HG03139 (cell line): ENCODE measurements at regions not wholly inside any gene's neighbourhood (a gene's known extent, or its start where the extent isn't known, plus 50 kb on each side); places are given as distances from the start of the nearest gene placed in this dataset.

Experiments
- ATAC-seq: cut with Tn5 transposase; IDR thresholded peaks from one replicate; pipeline ENCODE4 v1.9.1; 2021; ENCODE audit not compliant: unreplicated experiment

- ATAC-seq, result no peak
Measured at GRCh38 chr6:139654888-139655782, 280.7 kb upstream of the CITED2 start.

- ATAC-seq, result no peak
Measured at GRCh38 chr6:139654309-139654708, 279.9 kb upstream of the CITED2 start.

GRCh38 chr6:139653111-139653510 is 278.7 kb upstream of the CITED2 start:
- no peak for ATAC-seq

GRCh38 chr6:139650941-139651340 is 276.5 kb upstream of the CITED2 start:
- no peak for ATAC-seq

GRCh38 chr6:139649732-139650131 is 275.3 kb upstream of the CITED2 start:
- no peak for ATAC-seq

- no peak for ATAC-seq
Measured at GRCh38 chr6:139649128-139649527, 274.7 kb upstream of the CITED2 start.

- ATAC-seq, result no peak
Measured at GRCh38 chr6:139648430-139649000, 274.1 kb upstream of the CITED2 start.

GRCh38 chr6:139647841-139648240 is 273.4 kb upstream of the CITED2 start:
- ATAC-seq, result no peak

- ATAC-seq, result no peak
Measured at GRCh38 chr6:139647016-139647415, 272.6 kb upstream of the CITED2 start.

GRCh38 chr6:139644821-139645220 is 270.4 kb upstream of the CITED2 start:
- ATAC-seq, result no peak

- ATAC-seq, result no peak
Measured at GRCh38 chr6:139643986-139644385, 269.5 kb upstream of the CITED2 start.

GRCh38 chr6:139642346-139642745 is 267.9 kb upstream of the CITED2 start:
- no peak for ATAC-seq

- no peak for ATAC-seq
Measured at GRCh38 chr6:139641376-139641775, 266.9 kb upstream of the CITED2 start.

GRCh38 chr6:139640921-139641320 is 266.5 kb upstream of the CITED2 start:
- ATAC-seq, result no peak

- peak; percentile 94 for ATAC-seq
Measured at GRCh38 chr6:139640448-139640847, 266.0 kb upstream of the CITED2 start.

GRCh38 chr6:139639507-139639906 is 265.1 kb upstream of the CITED2 start:
- no peak for ATAC-seq

- no peak for ATAC-seq
Measured at GRCh38 chr6:139638179-139638941, 263.9 kb upstream of the CITED2 start.

GRCh38 chr6:139637766-139638165 is 263.3 kb upstream of the CITED2 start:
- ATAC-seq, result no peak

GRCh38 chr6:139636391-139636790 is 261.9 kb upstream of the CITED2 start:
- ATAC-seq, result no peak

- ATAC-seq, result no peak
Measured at GRCh38 chr6:139635401-139636130, 261.1 kb upstream of the CITED2 start.

- no peak for ATAC-seq
Measured at GRCh38 chr6:139632840-139633239, 258.4 kb upstream of the CITED2 start.
